Endothelial cell of umbilical vein (primary cell): ENCODE measurements at regions not wholly inside any gene's neighbourhood (a gene's known extent, or its start where the extent isn't known, plus 50 kb on each side); places are given as distances from the start of the nearest gene placed in this dataset.

Experiments
- POLR2A ChIP-seq: IDR thresholded peaks from 2 replicates; pipeline ENCODE4 v1.6.1; 2012; ENCODE audit warnings: low read depth, mild to moderate bottlenecking, control low read depth, low read length
- POLR2AphosphoS5 ChIP-seq: IDR thresholded peaks from 2 replicates; pipeline ENCODE4 v1.6.1; 2012; ENCODE audit warnings: low read depth, mild to moderate bottlenecking, control low read depth, low read length, moderate library complexity; ENCODE audit not compliant: insufficient read depth
- TF ChIP-seq, protein P1 (sequence below), 2 donors: IDR thresholded peaks; 1 replicate in 1 of 2; 2 replicates in 1 of 2; pipeline ENCODE4 v1.5.1; 2011; ENCODE audit warnings: low read length in 2 of 2, mild to moderate bottlenecking in 2 of 2, moderate library complexity in 2 of 2, control low read depth in 1 of 2, inconsistent platforms in 1 of 2, low read depth in 1 of 2; ENCODE audit not compliant: insufficient read depth in 1 of 2; ENCODE audit errors: extremely low read depth in 1 of 2

DNA sequence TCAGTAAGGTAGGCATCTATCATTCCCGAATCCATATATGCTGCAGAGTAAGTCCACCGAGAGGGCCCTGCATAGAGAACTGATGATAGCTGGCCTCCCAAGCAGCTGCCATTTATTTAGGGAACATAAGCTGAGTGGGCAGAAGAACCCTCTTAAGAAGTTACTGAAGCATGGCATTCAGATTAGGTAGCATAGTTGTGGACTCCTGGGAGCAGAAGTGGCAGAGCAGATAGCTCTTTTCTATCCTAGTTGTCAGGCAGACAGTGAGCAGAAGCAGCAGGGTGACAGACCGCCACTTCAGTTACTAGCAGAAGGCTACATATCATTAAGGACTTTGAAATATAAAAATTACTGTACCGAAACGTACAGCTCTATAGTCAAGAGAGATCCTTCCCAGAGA, 454.7 kb downstream of the PPP4R3C start:
- TF ChIP-seq POLR2A = no peak
- TF ChIP-seq, protein P1, sequence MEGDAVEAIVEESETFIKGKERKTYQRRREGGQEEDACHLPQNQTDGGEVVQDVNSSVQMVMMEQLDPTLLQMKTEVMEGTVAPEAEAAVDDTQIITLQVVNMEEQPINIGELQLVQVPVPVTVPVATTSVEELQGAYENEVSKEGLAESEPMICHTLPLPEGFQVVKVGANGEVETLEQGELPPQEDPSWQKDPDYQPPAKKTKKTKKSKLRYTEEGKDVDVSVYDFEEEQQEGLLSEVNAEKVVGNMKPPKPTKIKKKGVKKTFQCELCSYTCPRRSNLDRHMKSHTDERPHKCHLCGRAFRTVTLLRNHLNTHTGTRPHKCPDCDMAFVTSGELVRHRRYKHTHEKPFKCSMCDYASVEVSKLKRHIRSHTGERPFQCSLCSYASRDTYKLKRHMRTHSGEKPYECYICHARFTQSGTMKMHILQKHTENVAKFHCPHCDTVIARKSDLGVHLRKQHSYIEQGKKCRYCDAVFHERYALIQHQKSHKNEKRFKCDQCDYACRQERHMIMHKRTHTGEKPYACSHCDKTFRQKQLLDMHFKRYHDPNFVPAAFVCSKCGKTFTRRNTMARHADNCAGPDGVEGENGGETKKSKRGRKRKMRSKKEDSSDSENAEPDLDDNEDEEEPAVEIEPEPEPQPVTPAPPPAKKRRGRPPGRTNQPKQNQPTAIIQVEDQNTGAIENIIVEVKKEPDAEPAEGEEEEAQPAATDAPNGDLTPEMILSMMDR (IDR thresholded peaks at IDR 0.05; ENCODE audit: extremely low read depth in 1 of 2, insufficient read depth in 1 of 2, low read depth in 1 of 2, low read length in 2 of 2) = no peak
- TF ChIP-seq POLR2AphosphoS5 = no peak
